ENCODE measurements at regions not wholly inside any gene's neighbourhood (a gene's known extent, or its start where the extent isn't known, plus 50 kb on each side); places are given as distances from the start of the nearest gene placed in this dataset.

DNA sequence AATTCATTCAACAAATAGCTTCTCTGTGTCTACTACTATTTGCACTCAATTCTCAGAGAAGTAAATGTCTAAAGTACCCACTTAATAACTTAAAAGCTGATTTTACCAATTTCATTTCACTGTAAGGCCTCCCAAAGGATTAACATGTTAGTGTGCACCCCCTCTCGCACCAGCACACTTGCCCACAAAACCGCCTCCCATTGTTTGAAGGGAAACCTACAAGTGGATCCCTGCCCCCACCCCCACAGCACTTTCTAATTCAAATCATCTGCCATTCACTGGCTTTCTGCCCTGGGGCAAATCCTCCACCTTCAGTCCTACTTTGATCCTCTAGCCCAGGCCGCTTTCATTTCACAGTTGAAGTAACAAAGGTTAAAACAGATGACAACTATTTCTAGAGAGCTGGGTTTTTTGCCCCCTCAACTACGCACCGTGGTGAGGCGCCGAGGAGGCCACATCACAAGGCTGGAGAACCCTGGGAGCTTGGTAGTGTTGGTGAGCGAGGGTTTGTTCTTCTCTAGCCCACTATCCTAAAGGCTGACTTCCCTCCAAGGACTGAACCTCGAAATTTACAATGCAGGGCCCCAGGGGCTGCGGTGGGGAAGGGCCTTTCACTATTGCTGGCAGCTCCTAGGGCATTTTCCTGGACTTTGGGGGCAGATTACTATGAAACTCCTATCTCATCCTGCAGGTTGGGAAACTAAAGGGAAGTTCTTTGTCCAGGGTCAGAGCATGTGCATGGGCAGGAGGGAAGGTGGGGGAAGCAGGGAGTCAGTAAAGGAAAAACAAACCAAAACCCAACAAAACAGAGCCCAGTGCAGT, 517.4 kb upstream of the ZMIZ1 start:
- no peak for DNase-seq
- Histone ChIP-seq H3K4me1 (replicated peaks; ENCODE audit: insufficient read depth) (no peaks in the 10 kb centered on the region), H3K9me2 (ENCODE audit: insufficient read depth) (no peaks in the 10 kb centered on the region), H3K79me2 (ENCODE audit: low read depth) (no peaks in the 10 kb centered on the region), H3F3A (ENCODE audit: insufficient read depth, low read depth) (no peaks in the 10 kb centered on the region), H3K36me3 (ENCODE audit: low read depth) (no peaks in the 10 kb centered on the region), H2AFZ (no peak overlapping the region), H3K4me3 (no peak overlapping the region), H4K20me1 (ENCODE audit: insufficient read depth) (no peaks in the 10 kb centered on the region), H3K27ac (no peak overlapping the region), H3K27me3 (ENCODE audit: insufficient read depth, low read depth) (peaks cover 14% of the 10 kb centered on the region; the same call in 1 of the 2 replicates), H3K9me3 (ENCODE audit: insufficient read depth, low read depth) (no peaks in the 10 kb centered on the region), H3K4me2 (no peak overlapping the region)
- no TSS peak for BruUV-seq (replicated peaks)
- ChIA-PET CTCF (no interaction called here), POLR2A (ENCODE audit: unreplicated experiment) (no interaction called here)
- intact Hi-C loops (cut with micrococcal nuclease; ENCODE audit: unreplicated experiment): no loop called here
- no peak for TF ChIP-seq CTCF (conservative IDR thresholded peaks at IDR 0.05)
- no peak for TF ChIP-seq EZH2 (IDR thresholded peaks at IDR 0.05; ENCODE audit: low read depth)

DNA sequence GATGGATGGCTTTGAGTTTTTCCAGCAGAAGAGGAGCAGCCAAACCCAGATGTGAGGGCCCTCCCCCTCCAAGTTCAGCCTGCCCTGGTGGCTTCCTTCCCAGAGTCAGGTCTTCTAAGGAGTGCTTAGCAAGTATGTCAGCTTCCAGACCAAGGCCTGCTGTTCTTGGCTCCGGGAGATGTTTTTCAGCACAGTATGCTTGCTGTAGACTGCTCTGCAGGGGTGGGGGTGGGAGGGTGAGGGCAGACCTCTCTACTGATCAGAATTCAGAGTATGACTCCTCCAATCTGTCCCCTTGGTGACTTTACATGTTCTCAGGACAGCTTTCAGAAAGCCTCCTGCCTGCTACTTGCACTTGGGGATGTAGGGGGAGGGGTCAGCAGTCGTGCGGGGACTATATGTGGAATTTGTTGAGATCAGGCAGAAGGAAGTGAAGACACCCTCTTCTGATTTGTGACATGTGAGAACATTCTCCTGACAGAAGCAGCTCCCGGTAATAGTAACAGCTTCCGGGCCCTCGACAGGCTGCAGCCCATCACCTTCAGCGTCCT, 516.4 kb upstream of the ZMIZ1 start:
- no peak overlapping the region for H3K27ac ChIP-seq
- intact Hi-C loops (cut with micrococcal nuclease; ENCODE audit: unreplicated experiment): no loop called here
- CTCF ChIA-PET: no interaction called here

GRCh38 chr10:78553792-78554191, 515.0 kb upstream of the ZMIZ1 start:
- DNase-seq: no peak
- TF ChIP-seq EZH2 (IDR thresholded peaks at IDR 0.05; ENCODE audit: low read depth) (no peak), CTCF (conservative IDR thresholded peaks at IDR 0.05) (no peak)
- POLR2A ChIA-PET (ENCODE audit: unreplicated experiment): no interaction called here
- no peak overlapping the region for H2AFZ ChIP-seq
- H3K27me3 ChIP-seq (ENCODE audit: insufficient read depth, low read depth): peaks cover 5% of the 10 kb centered on the region; the same call in 1 of the 2 replicates
- no peak overlapping the region for H3K4me3 ChIP-seq
- H3K9me2 ChIP-seq (ENCODE audit: insufficient read depth): no peaks in the 10 kb centered on the region
- intact Hi-C loops (cut with micrococcal nuclease; ENCODE audit: unreplicated experiment): no loop called here
- H3F3A ChIP-seq (ENCODE audit: insufficient read depth, low read depth): no peaks in the 10 kb centered on the region
- H3K4me1 ChIP-seq (replicated peaks; ENCODE audit: insufficient read depth): no peaks in the 10 kb centered on the region
- CTCF ChIA-PET: no interaction called here
- no peaks in the 10 kb centered on the region for H3K79me2 ChIP-seq (ENCODE audit: low read depth)
- no peak overlapping the region for H3K4me2 ChIP-seq
- no peaks in the 10 kb centered on the region for H4K20me1 ChIP-seq (ENCODE audit: insufficient read depth)
- no peaks in the 10 kb centered on the region for H3K36me3 ChIP-seq (ENCODE audit: low read depth)
- H3K27ac ChIP-seq: no peak overlapping the region
- BruUV-seq (replicated peaks): no TSS peak
- H3K9me3 ChIP-seq (ENCODE audit: insufficient read depth, low read depth): no peaks in the 10 kb centered on the region

More for the DNA sequence above, 516.4 kb upstream of the ZMIZ1 start:
- Histone ChIP-seq H2AFZ (no peak overlapping the region), H3K27me3 (ENCODE audit: insufficient read depth, low read depth) (peaks cover 8% of the 10 kb centered on the region; the same call in 1 of the 2 replicates), H3K36me3 (ENCODE audit: low read depth) (no peaks in the 10 kb centered on the region), H3K4me1 (replicated peaks; ENCODE audit: insufficient read depth) (no peaks in the 10 kb centered on the region), H3K79me2 (ENCODE audit: low read depth) (no peaks in the 10 kb centered on the region), H4K20me1 (ENCODE audit: insufficient read depth) (no peaks in the 10 kb centered on the region), H3K9me2 (ENCODE audit: insufficient read depth) (no peaks in the 10 kb centered on the region), H3K9me3 (ENCODE audit: insufficient read depth, low read depth) (no peaks in the 10 kb centered on the region), H3K4me2 (no peak overlapping the region), H3F3A (ENCODE audit: insufficient read depth, low read depth) (no peaks in the 10 kb centered on the region), H3K4me3 (no peak overlapping the region)
- no TSS peak for BruUV-seq (replicated peaks)
- POLR2A ChIA-PET (ENCODE audit: unreplicated experiment): no interaction called here
- DNase-seq: no peak
- TF ChIP-seq CTCF (conservative IDR thresholded peaks at IDR 0.05): no peak
- TF ChIP-seq EZH2 (IDR thresholded peaks at IDR 0.05; ENCODE audit: low read depth): no peak

All from PC-9 (cell line).